ENCODE measurements at regions not wholly inside any gene's neighbourhood (a gene's known extent, or its start where the extent isn't known, plus 50 kb on each side); places are given as distances from the start of the nearest gene placed in this dataset.

DNA sequence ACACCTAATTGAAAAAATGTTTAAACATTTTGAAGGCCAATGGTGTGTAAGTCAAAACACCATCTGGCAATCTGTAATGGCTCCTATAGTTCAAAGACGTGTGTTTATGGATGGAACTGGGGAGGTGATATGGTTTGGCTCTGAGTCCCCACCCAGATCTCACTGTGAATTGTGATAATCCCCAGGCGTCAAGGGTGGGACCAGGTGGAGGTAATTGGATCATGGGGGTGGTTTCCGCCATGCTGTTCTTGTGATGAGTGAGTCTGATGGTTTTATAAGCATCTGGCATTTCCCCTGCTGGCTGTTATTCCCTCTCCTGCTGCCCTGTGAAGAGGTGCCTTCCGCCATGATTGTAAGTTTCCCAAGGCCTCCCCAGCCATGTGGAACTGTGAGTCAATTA is 52.2 kb downstream of the ADRA2C start:
- DNase-seq (ENCODE audit: low spot score) = no peak

DNA sequence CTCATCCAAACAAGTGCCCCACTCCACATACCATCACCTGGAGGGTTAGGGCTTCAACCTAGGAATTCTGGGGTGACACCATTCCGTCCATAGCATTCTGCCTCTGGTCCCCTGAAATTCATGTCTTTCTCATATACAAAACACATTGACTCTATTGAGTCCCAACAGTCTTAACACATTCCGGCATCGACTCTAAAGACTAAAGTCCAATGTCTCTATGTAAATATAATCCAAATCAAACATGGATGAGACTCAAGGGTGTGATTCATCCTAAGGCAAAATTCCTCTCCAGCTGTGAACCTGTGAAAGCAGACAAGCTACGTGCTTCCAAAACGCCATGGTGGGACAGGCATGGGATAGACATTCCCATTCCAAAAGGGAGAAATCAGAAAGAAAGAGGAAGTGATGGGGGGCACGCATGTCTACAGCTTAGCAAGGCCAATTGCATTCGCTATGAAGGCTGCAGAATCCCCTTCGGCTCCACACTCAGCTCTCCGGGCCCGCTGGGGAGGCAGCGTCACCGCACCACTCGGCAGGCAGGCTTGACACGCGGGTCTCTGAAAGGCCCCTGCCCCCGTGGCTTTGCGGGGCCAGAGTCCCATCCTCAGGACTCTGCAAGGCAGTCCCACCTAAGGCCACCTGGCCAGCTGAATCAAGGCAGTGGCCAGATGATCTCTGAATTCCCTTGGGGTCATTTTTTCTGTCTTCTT is 53.2 kb downstream of the ADRA2C start:
- DNase-seq (ENCODE audit: low spot score) = no peak

DNA sequence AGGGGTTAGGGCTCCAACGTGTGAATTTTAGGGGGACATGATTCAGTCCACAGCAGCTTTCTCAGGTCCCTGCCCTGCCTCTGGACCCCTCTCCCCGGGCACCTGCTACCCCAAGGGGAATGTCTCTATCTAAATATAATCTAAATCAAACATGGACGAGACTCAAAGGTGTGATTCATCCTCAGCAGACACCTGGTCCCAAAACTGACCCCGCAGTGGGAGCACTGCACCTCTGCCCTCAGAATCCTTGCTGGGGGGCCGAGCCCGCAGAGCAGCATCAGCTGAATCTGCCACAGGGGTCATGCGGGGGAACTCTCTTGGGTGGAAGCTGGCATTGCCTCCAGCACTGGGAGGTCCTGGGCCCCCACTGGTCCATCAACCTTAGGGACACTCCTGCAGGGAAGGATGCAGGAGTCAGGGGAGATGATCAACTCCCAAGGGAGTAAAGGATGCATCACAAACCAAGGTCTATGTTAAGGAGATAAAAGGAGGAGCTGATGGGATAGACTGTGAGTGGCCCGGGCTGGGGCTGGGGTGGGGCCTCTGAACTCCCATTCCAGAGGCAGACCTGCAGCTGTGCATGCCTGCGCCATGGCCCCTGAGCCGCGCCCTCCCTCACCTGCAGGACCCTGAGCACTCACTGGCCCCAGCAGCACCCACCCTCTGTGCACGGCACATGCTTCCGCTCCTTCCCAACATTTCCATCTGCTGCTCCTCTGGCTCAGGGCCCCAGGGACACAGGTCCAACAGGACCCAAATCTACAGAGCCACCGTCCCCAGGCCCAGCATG is 54.0 kb downstream of the ADRA2C start:
- DNase-seq (ENCODE audit: low spot score) = no peak

DNA sequence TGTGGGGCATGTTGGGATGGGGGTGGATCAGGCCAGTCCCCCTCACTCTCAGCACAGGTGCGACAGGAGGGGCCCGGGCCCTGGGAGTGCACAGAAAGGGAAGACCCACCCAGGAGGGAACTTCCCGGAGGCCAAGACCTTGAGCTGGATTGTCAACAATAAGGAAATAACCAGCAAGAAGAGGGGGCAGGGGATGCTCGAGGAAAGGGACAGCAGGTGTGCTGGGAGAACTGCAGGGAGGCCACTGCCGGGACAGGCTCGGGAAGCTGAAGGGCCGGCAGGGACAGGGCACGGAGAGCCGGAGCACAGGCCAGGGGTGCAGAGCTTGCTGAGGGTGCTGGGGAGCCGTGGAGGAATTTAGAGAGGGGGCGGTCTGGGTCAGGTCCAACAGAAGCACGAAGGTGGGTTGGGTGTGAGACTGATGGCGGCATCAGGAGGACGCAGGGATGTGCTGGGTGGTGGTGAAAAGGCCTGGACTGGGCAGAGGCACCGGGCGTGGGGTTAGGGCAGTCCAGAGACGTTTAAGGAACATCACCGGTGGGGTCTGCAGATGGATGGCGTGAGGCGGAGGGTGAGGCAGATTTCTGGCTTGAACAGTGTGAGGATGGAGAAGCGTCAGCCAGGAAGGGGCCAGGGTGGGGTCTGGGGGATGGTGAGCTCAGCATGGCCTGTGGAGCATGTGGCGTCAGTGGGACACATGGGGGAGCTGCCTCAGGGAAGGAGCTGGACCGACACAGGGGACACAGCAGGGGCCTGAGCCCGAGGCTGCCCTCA is 54.8 kb downstream of the ADRA2C start:
- no peak for DNase-seq (ENCODE audit: low spot score)

DNA sequence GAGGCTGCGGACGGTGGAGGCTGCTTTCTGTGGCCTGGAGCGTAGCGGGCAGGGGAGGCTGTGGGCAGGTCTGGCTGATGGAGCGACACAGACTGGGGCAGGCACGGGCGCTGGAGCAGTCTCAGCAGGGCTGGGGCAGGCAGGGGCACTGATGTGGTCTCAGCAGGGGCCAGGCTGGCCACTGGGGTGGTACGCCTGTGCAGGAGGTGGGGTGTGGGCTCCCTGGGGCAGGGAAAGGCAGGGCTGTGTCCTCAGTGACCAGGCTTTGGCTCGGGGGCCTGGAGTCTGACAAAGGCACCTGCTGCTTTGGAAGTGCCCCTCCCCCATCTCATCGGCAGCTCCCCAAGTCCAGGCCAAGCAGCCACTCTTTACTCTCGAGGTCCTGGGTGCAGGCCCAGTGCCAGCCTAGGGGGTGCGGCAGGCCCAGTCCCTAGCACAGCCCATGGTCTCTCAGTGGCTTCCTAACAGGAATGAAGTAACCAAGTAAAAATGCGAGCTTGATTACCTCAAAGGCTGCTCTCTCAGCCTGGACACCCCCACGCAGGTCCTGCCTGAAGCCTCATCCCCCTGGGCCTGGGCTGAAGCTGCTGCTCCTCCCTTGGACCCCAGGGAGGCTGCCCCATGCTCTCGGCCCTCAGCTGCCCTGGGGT is 55.5 kb downstream of the ADRA2C start:
- no peak for DNase-seq (ENCODE audit: low spot score)

DNA sequence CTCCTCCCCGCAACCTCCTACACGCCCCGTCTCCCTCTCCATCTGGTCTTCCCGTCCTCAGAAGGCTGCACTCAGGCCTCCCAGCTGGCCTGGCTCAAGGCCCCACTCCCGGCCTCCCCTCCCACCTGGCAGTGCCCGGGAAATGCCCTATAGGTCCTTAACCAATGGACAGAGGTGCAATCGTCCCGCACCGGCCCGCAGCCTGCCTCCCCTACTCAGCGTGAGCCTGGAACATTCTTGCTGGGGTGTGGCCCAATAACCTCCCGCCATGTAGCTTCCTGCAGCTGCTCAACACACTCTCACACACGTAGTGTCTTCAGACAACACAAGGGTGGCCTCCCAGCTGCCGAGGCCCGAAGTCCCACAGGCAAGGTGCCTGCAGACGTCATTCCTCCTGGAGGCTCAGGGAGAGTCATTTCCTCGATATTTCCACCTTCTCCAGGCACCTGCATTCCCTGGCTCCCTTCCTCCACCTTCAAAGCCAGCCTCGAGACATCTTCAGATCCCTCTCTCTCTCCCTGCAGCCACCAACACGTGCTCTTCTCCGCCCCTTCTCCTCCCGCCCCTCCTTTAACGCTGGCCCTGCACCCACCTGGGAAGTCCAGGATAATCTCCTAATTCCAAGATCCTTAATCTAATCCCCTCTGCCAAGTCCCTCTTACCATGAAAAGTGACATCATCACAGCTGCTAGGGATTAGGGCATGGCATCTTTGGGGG is 56.2 kb downstream of the ADRA2C start:
- DNase-seq (ENCODE audit: low spot score) = no peak

DNA sequence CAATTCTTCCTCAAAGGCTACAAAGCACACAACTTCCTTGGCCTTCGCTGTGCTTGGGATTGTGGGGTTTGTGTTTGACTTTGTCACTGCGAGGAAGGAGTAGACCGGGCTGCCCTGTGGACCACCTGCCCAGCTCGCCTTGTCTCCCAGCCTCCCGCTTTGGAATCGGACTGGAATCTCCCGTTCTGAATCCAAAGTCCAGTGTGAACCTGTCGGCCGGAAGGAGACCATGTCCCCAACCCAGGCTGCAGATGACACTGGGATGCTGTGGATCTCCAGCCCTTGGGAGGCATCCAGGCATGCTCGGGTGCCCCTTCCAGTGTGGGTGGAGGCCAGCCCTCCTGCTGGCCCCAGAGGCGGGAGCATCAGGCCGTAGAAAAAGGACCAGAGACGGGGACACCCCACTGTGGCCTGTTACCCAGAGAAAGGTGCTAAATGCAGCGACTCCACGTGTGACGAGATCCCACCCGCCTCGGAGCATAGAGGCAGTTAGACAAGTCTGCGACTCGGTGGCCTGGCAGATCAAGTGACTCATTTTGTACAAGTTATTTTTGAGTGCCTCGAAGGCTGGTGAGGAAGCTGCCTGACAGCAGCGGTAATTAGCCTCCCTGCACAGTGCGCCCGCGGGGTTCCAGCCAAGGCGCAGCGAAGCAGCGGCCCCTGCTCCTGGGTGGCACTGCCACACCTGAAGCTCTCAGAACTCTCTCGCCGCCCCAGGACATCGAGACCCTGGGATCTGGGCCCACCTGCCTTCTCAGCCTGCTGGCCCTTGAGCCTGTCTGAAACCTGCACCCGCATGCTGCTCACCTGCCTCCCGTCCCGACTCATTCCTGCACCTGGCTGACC is 57.5 kb downstream of the ADRA2C start:
- DNase-seq (ENCODE audit: low spot score) = no peak

DNA sequence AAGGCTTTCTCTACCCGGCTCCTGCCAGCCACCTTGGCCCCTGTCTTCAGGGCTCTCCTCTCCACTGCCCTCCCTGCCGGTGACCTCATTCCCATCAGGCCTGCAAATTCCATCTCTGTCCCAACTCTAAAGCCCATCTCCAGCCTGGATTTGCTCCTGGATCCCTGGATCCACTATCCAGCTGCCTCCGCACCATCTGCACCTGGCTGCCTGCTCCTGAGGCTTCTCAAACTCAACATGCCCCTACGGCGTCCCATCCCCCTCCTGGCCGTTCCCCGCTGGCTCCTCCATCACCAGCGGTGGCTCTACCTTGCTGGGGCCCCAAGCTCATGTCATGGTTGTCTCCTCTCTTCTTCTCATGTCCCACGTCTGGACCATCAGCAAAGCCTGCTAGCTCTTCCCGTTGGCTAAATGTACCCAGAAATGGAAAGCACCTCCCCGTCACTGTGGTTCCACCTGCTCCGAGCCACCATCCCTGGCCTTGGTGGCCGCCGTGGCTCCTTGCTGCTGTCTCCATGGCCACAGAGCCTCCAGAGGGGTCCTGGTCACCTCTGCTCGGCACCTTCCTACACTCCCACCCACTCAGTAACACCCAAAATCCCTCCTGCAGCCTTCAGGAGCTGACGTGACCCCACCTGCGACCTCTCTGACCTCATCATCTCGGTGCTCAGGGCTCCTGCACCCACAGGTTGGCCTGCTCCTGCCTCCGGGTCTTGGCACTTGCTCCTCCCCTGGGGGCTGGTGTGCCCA is 58.5 kb downstream of the ADRA2C start:
- DNase-seq (ENCODE audit: low spot score) = no peak

DNA sequence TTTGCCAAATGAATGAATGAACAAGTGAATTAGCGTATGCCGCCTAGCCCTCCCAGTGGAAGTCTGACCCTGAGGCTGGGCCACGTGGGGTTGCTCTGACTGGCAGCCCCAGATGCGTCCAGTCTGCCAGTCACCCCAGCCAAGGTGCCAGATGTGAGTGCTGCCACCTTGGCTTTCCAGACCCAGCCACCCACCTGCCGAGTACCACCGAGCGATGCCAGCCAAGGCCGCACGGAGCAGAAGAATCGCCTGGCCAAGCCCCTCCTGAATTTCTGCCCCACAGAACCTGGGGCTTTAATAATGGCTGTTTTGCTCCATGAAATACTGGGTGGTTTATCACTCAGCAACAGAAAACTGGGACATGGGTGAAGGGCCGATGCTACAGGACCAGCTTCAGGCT is 59.3 kb downstream of the ADRA2C start:
- DNase-seq (ENCODE audit: low spot score) = no peak

DNA sequence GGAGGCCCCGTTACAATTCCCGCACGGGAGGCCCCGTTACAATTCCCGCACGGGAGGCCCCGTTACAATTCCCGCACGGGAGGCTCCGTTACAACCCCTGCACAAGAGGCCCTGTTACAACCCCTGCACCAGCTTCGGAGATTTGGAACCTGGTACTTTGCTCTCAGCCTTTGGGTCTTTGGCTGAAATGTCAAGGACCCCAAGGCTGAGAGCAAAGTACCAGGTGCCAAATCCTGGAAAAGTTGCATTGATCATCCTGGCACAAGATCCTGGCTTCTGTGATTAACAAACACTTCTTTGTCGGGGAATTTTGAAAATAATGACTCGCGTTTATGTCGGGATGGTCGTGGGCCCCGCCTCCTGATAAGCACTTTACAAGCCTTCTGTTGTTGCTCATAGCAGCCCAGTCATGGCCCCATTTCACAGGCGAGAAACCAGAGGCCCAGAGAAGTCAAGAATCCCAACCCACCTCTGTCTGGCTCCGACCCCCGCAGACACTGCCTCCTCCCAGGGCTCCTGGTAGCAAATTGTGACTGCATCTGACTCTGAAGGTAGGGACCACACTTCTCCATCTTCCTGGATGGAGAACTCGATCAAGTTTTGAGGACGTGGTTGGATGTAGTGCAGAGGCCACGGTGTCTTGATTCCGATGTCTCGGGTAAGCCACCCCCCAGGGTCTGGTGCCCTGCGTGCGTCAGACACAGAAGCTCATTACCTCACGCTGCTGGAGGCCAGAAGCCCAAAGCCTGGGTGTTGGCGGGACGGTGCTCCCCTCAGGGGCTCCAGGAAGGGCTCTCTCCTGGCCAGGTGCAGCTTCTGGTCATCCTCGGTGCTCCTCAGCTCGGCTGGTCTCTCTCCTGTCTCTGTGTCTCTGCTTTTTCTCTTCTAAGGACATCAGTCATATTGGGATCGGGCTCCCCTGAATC is 60.3 kb downstream of the ADRA2C start:
- DNase-seq (ENCODE audit: low spot score) = no peak

DNA sequence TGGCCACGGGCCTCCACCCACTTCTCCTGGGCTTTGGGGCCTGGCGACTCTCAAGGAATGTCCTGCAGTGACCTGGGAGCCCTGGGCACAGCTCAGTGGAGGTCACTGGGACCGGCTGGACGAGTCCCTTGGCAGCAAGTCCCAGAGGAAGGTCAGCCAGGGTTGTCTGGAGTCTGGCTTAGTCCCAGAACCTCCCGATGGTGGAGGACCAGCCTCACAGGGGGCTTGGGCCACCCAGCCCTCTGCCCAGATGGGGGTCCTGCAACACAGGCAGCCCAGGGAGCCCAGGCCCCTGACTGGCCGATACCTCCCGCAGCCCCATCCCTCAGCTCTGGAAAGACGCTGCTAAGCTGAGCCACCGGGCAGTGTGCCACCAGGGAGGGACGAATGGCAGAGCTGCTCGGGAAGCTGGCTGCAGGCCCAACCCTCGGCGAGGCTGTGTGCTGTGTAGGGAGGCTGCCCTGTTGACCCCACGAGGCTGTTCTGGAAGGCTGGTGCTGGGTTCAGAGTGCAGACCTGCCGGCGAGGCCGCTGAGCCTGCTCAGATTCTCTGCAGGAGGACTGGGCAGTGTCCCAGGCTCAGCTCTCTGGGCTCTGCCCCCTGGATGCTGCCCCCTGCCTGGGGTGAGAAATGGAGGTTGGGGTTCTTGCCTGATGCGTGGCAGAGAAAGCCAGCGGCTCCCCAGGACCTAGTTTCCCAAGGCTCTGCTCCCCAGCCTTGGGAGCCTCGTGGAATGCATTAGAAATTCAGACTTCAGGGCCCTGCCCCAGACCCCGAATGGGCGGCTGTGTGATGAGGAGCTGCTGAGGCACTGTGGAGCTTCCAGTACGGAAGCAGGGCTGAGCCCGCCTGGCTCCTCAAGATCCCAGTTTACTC is 61.7 kb downstream of the ADRA2C start:
- no peak for DNase-seq (ENCODE audit: low spot score)

DNA sequence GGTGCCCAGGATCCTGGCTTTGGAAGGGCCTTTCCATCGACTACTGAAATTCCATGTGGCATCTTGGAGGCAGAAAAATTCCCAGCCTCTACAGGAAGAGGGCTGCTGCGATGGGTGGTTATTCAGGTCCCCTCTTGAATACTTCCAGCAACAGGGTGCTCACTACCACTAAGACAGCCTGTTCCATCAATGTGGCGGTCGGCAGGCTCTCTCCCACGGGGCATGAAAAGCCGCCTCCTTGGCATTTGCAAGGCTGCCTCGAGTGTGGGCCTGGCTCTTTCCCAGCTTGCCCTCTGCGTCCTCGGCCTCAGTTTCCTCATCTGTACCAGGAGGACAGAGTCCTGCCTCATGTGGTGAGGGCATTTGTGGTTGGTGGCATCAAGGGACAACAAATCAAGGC is 62.4 kb downstream of the ADRA2C start:
- DNase-seq (ENCODE audit: low spot score) = no peak

DNA sequence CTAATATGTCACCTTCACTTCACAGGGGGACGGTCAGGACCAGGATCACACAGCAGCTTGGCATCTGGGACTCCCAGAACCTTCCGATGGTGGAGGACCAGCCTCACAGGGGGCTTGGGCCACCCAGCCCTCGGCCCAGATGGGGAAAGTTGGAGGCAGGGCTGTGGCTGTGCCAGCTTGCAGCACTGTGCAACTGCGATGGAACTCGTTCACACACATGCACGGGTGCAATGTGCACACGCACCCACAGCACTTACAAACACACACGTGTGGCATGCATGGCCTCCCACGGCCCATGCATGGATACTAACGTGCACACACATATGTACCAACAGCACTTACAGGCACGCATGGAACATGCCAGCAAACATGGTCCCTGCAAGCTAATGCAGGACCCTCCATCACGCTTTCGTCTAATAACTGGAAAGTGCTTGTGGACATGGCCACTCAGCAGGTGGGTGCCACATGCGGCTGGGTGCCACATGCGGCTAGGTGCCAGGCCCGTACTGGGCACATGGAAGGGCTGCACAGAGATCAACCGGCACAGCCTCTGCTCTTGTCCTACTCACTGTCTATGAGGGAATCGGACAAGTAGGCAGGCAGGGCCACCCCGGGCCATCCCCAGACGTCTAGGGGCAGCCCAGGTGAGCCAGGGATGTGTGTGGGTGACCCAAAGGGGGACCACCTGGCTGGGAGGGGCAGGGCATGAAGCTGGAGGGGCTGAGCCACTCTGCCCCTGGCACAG is 63.2 kb downstream of the ADRA2C start:
- DNase-seq (ENCODE audit: low spot score) = no peak

DNA sequence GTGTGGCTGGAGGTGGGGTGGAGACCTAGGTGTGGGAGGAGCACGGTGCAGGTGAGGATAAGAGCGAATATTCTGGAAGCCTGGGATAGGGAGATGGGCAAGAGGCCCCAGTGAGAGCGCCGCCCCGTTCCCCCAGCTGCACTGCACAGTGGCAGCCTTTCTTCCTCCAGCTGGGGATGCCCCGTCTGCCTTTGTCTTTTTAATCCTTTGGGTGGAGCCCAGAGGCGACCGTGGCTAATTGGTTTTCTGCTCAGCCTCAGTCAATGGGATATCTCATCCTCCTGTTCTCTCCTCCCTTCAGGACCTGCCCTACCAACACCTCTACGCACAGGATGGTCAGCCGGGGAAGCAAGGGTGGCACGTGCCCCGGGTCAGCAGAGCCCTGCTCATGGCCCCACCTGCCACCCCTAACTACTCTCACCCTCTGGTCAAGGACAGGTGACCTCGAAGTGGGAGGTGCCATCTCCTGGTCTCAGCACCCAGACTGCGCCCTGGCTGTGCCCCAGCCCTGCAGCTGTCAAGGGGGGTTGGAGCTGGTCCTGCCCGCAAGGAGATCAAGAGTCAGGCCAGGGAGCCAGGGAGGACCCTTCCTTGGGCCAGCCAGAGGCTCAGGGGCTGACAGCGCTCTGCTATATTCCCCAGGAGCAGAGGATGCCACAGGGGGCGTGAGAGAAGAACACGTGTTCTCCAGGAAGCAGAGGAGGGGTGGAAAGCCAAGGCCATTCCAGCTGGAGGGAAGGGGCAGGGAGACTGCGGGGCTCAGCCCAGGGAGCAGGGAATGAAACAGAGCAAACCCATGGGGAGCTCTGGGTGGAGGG is 64.0 kb downstream of the ADRA2C start:
- DNase-seq (ENCODE audit: low spot score) = peak; percentile 89

DNA sequence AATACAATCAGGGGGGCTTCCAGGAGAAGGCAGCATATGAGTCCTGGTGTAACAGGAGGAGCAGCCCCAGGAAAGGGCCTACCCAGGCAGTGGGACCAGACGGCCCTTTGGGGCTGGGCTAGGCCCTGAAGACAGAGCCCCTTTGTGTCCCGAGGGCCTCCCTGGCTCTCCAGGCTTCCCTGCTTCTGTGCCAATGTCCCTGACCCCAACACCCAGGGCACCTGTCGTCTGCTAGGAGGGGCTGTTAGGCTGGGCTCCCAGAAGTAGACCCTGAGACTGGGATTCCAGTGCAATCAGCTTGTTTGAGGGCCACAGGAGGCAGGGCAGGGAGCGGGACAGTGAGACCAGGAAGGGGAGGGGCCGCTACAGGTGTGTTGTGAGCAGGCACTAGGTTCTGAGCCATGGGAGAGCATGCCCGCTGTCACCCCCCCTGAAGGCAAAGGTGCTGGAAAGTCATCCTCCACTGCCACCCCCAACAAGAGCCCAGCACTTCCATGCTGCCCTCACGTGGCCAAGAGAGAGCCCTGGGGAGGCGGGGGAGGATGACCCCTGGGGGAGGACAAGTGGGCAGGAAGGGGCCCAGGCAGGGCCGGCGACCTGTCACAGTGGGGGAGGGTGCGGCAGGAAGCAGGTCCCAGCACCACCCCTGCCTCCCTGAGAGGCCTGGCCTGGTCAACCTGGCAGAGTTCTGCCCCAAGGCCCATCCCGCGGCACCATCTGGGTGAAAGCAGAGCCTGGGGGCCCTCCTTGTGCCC is 64.8 kb downstream of the ADRA2C start:
- no peak for DNase-seq (ENCODE audit: low spot score)
